ENCODE measurements at regions not wholly inside any gene's neighbourhood (a gene's known extent, or its start where the extent isn't known, plus 50 kb on each side); places are given as distances from the start of the nearest gene placed in this dataset.

DNA sequence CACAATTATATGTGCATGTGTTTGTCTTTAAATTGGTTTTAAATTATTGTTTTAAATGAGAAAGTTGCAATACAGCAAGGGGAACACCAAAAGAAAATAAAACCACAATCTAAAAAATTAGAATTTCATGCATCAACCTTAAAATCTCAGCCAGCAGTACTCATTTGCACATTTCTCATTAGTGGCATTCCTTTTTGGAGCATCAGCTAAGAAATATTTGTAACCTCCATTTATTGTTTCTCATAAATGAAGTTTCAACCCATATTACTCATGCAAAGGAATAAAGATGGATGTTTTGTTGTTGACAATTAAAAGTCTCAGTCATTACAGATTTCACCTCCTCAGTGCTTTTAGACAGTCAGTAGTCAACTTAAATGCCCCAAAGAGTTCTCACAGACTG, 160.1 kb downstream of the TBX15 start:
- DNase-seq (ENCODE audit: low spot score) = no peak
- no peak overlapping the region for H3K4me3 ChIP-seq (replicated peaks in 1 of 3; ENCODE audit: insufficient read depth in 1 of 3, low read depth in 2 of 3, low read length in 3 of 3)
- H3K4me1 ChIP-seq (ENCODE audit: insufficient read depth, low read length) = no peaks in the 10 kb centered on the region
- H2AFZ ChIP-seq (ENCODE audit: low read length) = no peak overlapping the region
- intact Hi-C loops (cut with micrococcal nuclease; ENCODE audit: unreplicated experiment) (no loop called here), in situ Hi-C loops (cut with HindIII; ENCODE audit: extremely low pct_ligation_motif_present, low pct_unique_long_range_greater_than_20kb) (no loop called here)
- H3K79me2 ChIP-seq (ENCODE audit: insufficient read depth, low read length) = no peaks in the 10 kb centered on the region
- no peak overlapping the region for H3K4me2 ChIP-seq (ENCODE audit: low read depth, low read length)
- ChIA-PET POLR2A (no interaction called here), CTCF (ENCODE audit: low intra/inter-chr PET ratio, low total read pairs) (no interaction called here)
- H3K27me3 ChIP-seq (ENCODE audit: control insufficient read depth in 1 of 2, insufficient read depth in 2 of 2, low read length in 2 of 2) = no peaks in the 10 kb centered on the region
- H3K27ac ChIP-seq (ENCODE audit: extremely low read length, insufficient read depth, low read length) = no peak overlapping the region
- FAIRE-seq = no peak
- ATAC-seq = no peak
- TF ChIP-seq, protein P1, sequence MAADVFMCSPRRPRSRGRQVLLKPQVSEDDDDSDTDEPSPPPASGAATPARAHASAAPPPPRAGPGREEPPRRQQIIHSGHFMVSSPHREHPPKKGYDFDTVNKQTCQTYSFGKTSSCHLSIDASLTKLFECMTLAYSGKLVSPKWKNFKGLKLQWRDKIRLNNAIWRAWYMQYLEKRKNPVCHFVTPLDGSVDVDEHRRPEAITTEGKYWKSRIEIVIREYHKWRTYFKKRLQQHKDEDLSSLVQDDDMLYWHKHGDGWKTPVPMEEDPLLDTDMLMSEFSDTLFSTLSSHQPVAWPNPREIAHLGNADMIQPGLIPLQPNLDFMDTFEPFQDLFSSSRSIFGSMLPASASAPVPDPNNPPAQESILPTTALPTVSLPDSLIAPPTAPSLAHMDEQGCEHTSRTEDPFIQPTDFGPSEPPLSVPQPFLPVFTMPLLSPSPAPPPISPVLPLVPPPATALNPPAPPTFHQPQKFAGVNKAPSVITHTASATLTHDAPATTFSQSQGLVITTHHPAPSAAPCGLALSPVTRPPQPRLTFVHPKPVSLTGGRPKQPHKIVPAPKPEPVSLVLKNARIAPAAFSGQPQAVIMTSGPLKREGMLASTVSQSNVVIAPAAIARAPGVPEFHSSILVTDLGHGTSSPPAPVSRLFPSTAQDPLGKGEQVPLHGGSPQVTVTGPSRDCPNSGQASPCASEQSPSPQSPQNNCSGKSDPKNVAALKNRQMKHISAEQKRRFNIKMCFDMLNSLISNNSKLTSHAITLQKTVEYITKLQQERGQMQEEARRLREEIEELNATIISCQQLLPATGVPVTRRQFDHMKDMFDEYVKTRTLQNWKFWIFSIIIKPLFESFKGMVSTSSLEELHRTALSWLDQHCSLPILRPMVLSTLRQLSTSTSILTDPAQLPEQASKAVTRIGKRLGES (CRISPR knock-in tag; IDR thresholded peaks at IDR 0.05; ENCODE audit: borderline replicate concordance) = no peak
- no peak for TF ChIP-seq BRCA1 (CRISPR knock-in tag; IDR thresholded peaks at IDR 0.05)
- H3K36me3 ChIP-seq (replicated peaks in 1 of 2; ENCODE audit: control insufficient read depth in 1 of 2, insufficient read depth in 2 of 2, low read length in 2 of 2) = no peaks in the 10 kb centered on the region
- no peak overlapping the region for H3K9ac ChIP-seq (ENCODE audit: insufficient read depth, low read depth, low read length)
- no peaks in the 10 kb centered on the region for H3K9me3 ChIP-seq (ENCODE audit: low read length)
- no peaks in the 10 kb centered on the region for H4K20me1 ChIP-seq (ENCODE audit: insufficient read depth, low read length)
- BruUV-seq (replicated peaks) = no TSS peak

DNA sequence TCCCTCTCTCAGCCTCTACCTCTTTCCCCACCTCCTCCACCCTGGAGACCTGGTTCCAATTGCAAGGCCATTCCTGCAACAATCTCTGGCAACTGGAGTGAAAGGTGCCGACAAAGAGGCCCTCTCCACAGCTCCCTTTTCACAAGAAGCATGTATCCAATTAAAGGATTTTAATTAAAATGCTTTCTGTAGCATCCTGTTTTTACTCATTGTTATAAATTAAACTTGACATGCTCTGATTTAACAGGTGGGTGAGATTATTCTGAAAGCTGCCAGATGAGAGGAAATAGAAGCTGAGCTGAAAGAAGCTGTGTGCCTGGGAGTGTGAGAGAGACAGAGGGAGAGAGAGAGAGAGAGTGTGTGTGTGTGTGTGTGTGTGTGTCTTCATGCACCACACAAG, 160.5 kb downstream of the TBX15 start:
- H3K27me3 ChIP-seq (ENCODE audit: control insufficient read depth in 1 of 2, insufficient read depth in 2 of 2, low read length in 2 of 2) = no peaks in the 10 kb centered on the region
- DNase-seq (ENCODE audit: low spot score) (no peak), FAIRE-seq (no peak), ATAC-seq (no peak)
- no peak overlapping the region for H3K27ac ChIP-seq (ENCODE audit: extremely low read length, insufficient read depth, low read length)
- H3K36me3 ChIP-seq (replicated peaks in 1 of 2; ENCODE audit: control insufficient read depth in 1 of 2, insufficient read depth in 2 of 2, low read length in 2 of 2) = no peaks in the 10 kb centered on the region
- no peaks in the 10 kb centered on the region for H4K20me1 ChIP-seq (ENCODE audit: insufficient read depth, low read length)
- CTCF ChIA-PET (ENCODE audit: low intra/inter-chr PET ratio, low total read pairs) = no interaction called here
- no peak overlapping the region for H2AFZ ChIP-seq (ENCODE audit: low read length)
- no peaks in the 10 kb centered on the region for H3K9me3 ChIP-seq (ENCODE audit: low read length)
- 38% methylated on average over 1 of the region's 1 CpG for WGBS (ENCODE audit: low lambda C conversion rate)
- intact Hi-C loops (cut with micrococcal nuclease; ENCODE audit: unreplicated experiment) = no loop called here
- no peak overlapping the region for H3K9ac ChIP-seq (ENCODE audit: insufficient read depth, low read depth, low read length)
- in situ Hi-C loops (cut with HindIII; ENCODE audit: extremely low pct_ligation_motif_present, low pct_unique_long_range_greater_than_20kb) = no loop called here
- H3K4me2 ChIP-seq (ENCODE audit: low read depth, low read length) = no peak overlapping the region
- H3K79me2 ChIP-seq (ENCODE audit: insufficient read depth, low read length) = no peaks in the 10 kb centered on the region
- no TSS peak for BruUV-seq (replicated peaks)
- no peak overlapping the region for H3K4me3 ChIP-seq (replicated peaks in 1 of 3; ENCODE audit: insufficient read depth in 1 of 3, low read depth in 2 of 3, low read length in 3 of 3)
- POLR2A ChIA-PET = no interaction called here
- H3K4me1 ChIP-seq (ENCODE audit: insufficient read depth, low read length) = no peaks in the 10 kb centered on the region
- TF ChIP-seq FOSL1 (CRISPR knock-in tag; IDR thresholded peaks at IDR 0.05; ENCODE audit: borderline replicate concordance) = no peak
- TF ChIP-seq, protein P2, sequence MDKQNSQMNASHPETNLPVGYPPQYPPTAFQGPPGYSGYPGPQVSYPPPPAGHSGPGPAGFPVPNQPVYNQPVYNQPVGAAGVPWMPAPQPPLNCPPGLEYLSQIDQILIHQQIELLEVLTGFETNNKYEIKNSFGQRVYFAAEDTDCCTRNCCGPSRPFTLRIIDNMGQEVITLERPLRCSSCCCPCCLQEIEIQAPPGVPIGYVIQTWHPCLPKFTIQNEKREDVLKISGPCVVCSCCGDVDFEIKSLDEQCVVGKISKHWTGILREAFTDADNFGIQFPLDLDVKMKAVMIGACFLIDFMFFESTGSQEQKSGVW (CRISPR knock-in tag; IDR thresholded peaks at IDR 0.05; ENCODE audit: borderline replicate concordance) = no peak
- no peak for TF ChIP-seq MAFG (CRISPR knock-in tag; IDR thresholded peaks at IDR 0.05)
- TF ChIP-seq KLF12 (CRISPR knock-in tag; IDR thresholded peaks at IDR 0.05; ENCODE audit: borderline replicate concordance) = no peak
- no peak for TF ChIP-seq JDP2 (CRISPR knock-in tag; IDR thresholded peaks at IDR 0.05; ENCODE audit: borderline replicate concordance)
- no peak for TF ChIP-seq KLF6 (CRISPR knock-in tag; IDR thresholded peaks at IDR 0.05)
- TF ChIP-seq, protein P3, sequence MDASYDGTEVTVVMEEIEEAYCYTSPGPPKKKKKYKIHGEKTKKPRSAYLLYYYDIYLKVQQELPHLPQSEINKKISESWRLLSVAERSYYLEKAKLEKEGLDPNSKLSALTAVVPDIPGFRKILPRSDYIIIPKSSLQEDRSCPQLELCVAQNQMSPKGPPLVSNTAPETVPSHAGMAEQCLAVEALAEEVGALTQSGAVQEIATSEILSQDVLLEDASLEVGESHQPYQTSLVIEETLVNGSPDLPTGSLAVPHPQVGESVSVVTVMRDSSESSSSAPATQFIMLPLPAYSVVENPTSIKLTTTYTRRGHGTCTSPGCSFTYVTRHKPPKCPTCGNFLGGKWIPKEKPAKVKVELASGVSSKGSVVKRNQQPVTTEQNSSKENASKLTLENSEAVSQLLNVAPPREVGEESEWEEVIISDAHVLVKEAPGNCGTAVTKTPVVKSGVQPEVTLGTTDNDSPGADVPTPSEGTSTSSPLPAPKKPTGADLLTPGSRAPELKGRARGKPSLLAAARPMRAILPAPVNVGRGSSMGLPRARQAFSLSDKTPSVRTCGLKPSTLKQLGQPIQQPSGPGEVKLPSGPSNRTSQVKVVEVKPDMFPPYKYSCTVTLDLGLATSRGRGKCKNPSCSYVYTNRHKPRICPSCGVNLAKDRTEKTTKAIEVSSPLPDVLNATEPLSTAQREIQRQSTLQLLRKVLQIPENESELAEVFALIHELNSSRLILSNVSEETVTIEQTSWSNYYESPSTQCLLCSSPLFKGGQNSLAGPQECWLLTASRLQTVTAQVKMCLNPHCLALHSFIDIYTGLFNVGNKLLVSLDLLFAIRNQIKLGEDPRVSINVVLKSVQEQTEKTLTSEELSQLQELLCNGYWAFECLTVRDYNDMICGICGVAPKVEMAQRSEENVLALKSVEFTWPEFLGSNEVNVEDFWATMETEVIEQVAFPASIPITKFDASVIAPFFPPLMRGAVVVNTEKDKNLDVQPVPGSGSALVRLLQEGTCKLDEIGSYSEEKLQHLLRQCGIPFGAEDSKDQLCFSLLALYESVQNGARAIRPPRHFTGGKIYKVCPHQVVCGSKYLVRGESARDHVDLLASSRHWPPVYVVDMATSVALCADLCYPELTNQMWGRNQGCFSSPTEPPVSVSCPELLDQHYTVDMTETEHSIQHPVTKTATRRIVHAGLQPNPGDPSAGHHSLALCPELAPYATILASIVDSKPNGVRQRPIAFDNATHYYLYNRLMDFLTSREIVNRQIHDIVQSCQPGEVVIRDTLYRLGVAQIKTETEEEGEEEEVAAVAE (CRISPR knock-in tag; IDR thresholded peaks at IDR 0.05; ENCODE audit: borderline replicate concordance) = no peak
- no peak for TF ChIP-seq ZNF207 (IDR thresholded peaks at IDR 0.05; ENCODE audit: borderline replicate concordance)
- TF ChIP-seq DPF2 (CRISPR knock-in tag; IDR thresholded peaks at IDR 0.05; ENCODE audit: borderline replicate concordance, low read depth) = no peak
- no peak for TF ChIP-seq HNRNPL (IDR thresholded peaks at IDR 0.05; ENCODE audit: low read depth, low read length)
